ENCODE measurements at regions not wholly inside any gene's neighbourhood (a gene's known extent, or its start where the extent isn't known, plus 50 kb on each side); places are given as distances from the start of the nearest gene placed in this dataset.

DNA sequence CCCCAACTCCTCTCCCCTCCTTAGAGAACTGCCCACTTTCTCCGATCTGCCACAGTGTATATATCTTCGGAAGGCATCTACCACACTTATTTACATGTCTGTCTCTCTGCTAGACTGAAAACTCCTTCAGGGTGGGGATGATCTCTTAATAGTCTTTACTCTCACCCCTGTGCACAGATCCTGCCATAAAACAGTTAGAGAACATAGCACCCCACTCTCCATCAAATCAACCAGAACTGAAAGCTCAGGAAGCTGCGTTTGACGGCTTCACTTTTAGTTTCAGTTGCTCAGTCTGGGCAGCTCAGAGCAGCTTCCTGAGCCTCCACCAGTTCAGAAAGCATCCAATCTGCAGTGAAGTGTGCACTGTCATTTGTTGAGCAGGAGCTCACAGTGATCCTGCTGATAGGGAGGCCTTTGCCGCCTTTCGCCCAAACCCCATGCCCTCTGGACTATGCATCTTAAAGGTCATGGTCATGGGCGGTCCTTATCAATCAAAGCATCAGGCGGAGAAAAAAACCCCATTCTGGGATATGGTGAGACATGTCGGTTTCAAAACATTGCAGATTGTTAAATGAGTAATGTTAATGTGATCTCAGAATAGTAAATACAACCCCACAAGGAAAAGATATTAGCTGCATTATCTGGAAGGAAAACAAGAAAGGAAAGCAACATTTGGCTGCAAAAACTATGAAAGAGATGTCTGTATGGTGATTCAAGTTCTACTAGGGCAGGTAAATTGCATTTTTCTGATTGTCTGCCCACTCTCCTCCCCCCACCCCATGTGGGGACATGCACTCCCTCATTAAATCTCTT is 167.1 kb upstream of the ADO start:
- Histone ChIP-seq H3K4me3 (ENCODE audit: low read depth in 1 of 3, low read length in 3 of 3) (no peak overlapping the region), H3K4me1 (ENCODE audit: control insufficient read depth in 3 of 3, insufficient read depth in 2 of 3, low read depth in 1 of 3, low read length in 2 of 3) (peaks cover 0 to 12% (median 0%) of the 10 kb centered on the region in 3 donors), H3K27me3 (ENCODE audit: control insufficient read depth in 3 of 3, insufficient read depth in 3 of 3, low read length in 3 of 3) (no peaks in the 10 kb centered on the region), H3K36me3 (ENCODE audit: control insufficient read depth in 3 of 3, insufficient read depth in 2 of 3, low read depth in 1 of 3, low read length in 3 of 3) (no peaks in the 10 kb centered on the region), H3K9me3 (ENCODE audit: control insufficient read depth in 2 of 2, insufficient read depth in 1 of 2, low read depth in 1 of 2, low read length in 1 of 2) (no peaks in the 10 kb centered on the region), H3K27ac (ENCODE audit: low read depth in 1 of 3, low read length in 2 of 3) (peak overlapping the region; percentile 38 to 85 (median 47))
- peak; percentile 18 to 54 for DNase-seq
- no peak for FAIRE-seq
- WGBS, 3 donors = 19 to 26% (median 21%) methylated on average over 9 of the region's 9 CpGs

GRCh38 chr10:62638062-62638477 is 166.4 kb upstream of the ADO start:
- DNase-seq (peak in 1 of 2 donors; percentile 13), FAIRE-seq (no peak)
- WGBS, 3 donors = 43 to 53% (median 52%) methylated on average over 7 of the region's 7 CpGs

GRCh38 chr10:62639144-62639543 is 165.4 kb upstream of the ADO start:
- no peaks in the 10 kb centered on the region for H3K27me3 ChIP-seq (ENCODE audit: control insufficient read depth in 3 of 3, insufficient read depth in 3 of 3, low read length in 3 of 3)
- peaks cover 0 to 12% (median 0%) of the 10 kb centered on the region in 3 donors for H3K4me1 ChIP-seq (ENCODE audit: control insufficient read depth in 3 of 3, insufficient read depth in 2 of 3, low read depth in 1 of 3, low read length in 2 of 3)
- H3K9me3 ChIP-seq (ENCODE audit: control insufficient read depth in 2 of 2, insufficient read depth in 1 of 2, low read depth in 1 of 2, low read length in 1 of 2) = no peaks in the 10 kb centered on the region
- H3K27ac ChIP-seq (ENCODE audit: low read depth in 1 of 3, low read length in 2 of 3) = no peak overlapping the region
- no peaks in the 10 kb centered on the region for H3K36me3 ChIP-seq (ENCODE audit: control insufficient read depth in 3 of 3, insufficient read depth in 2 of 3, low read depth in 1 of 3, low read length in 3 of 3)
- 73 to 93% (median 84%) methylated on average over 2 of the region's 2 CpGs for WGBS, 3 donors
- FAIRE-seq (no peak), DNase-seq (no peak)
- no peak overlapping the region for H3K4me3 ChIP-seq (ENCODE audit: low read depth in 1 of 3, low read length in 3 of 3)

More at GRCh38 chr10:62638062-62638477, 166.4 kb upstream of the ADO start:
- no peaks in the 10 kb centered on the region for H3K27me3 ChIP-seq (ENCODE audit: control insufficient read depth in 3 of 3, insufficient read depth in 3 of 3, low read length in 3 of 3)
- H3K4me3 ChIP-seq (ENCODE audit: low read depth in 1 of 3, low read length in 3 of 3) = no peak overlapping the region
- H3K9me3 ChIP-seq (ENCODE audit: control insufficient read depth in 2 of 2, insufficient read depth in 1 of 2, low read depth in 1 of 2, low read length in 1 of 2) = no peaks in the 10 kb centered on the region
- peak overlapping the region; percentile 4 to 85 (median 38) for H3K27ac ChIP-seq (ENCODE audit: low read depth in 1 of 3, low read length in 2 of 3)
- H3K36me3 ChIP-seq (ENCODE audit: control insufficient read depth in 3 of 3, insufficient read depth in 2 of 3, low read depth in 1 of 3, low read length in 3 of 3) = no peaks in the 10 kb centered on the region
- H3K4me1 ChIP-seq (ENCODE audit: control insufficient read depth in 3 of 3, insufficient read depth in 2 of 3, low read depth in 1 of 3, low read length in 2 of 3) = peaks cover 0 to 12% (median 0%) of the 10 kb centered on the region in 3 donors

GRCh38 chr10:62640411-62640810 is 164.1 kb upstream of the ADO start:
- peaks cover 0 to 12% (median 0%) of the 10 kb centered on the region in 3 donors for H3K4me1 ChIP-seq (ENCODE audit: control insufficient read depth in 3 of 3, insufficient read depth in 2 of 3, low read depth in 1 of 3, low read length in 2 of 3)
- no peak overlapping the region for H3K4me3 ChIP-seq (ENCODE audit: low read depth in 1 of 3, low read length in 3 of 3)
- DNase-seq (no peak), FAIRE-seq (no peak)
- no peak overlapping the region for H3K27ac ChIP-seq (ENCODE audit: low read depth in 1 of 3, low read length in 2 of 3)
- H3K27me3 ChIP-seq (ENCODE audit: control insufficient read depth in 3 of 3, insufficient read depth in 3 of 3, low read length in 3 of 3) = no peaks in the 10 kb centered on the region
- no peaks in the 10 kb centered on the region for H3K9me3 ChIP-seq (ENCODE audit: control insufficient read depth in 2 of 2, insufficient read depth in 1 of 2, low read depth in 1 of 2, low read length in 1 of 2)
- no peaks in the 10 kb centered on the region for H3K36me3 ChIP-seq (ENCODE audit: control insufficient read depth in 3 of 3, insufficient read depth in 2 of 3, low read depth in 1 of 3, low read length in 3 of 3)

- Histone ChIP-seq H3K36me3 (ENCODE audit: control insufficient read depth in 3 of 3, insufficient read depth in 2 of 3, low read depth in 1 of 3, low read length in 3 of 3) (no peaks in the 10 kb centered on the region), H3K27ac (ENCODE audit: low read depth in 1 of 3, low read length in 2 of 3) (no peak overlapping the region), H3K4me1 (ENCODE audit: control insufficient read depth in 3 of 3, insufficient read depth in 2 of 3, low read depth in 1 of 3, low read length in 2 of 3) (peaks cover 0 to 2% (median 0%) of the 10 kb centered on the region in 3 donors), H3K4me3 (ENCODE audit: low read depth in 1 of 3, low read length in 3 of 3) (no peak overlapping the region), H3K27me3 (ENCODE audit: control insufficient read depth in 3 of 3, insufficient read depth in 3 of 3, low read length in 3 of 3) (no peaks in the 10 kb centered on the region), H3K9me3 (ENCODE audit: control insufficient read depth in 2 of 2, insufficient read depth in 1 of 2, low read depth in 1 of 2, low read length in 1 of 2) (no peaks in the 10 kb centered on the region)
- WGBS, 3 donors = 62 to 79% (median 72%) methylated on average over 5 of the region's 5 CpGs
- no peak for DNase-seq
- no peak for FAIRE-seq
Observed at GRCh38 chr10:62643606-62644587, 160.6 kb upstream of the ADO start.

DNA sequence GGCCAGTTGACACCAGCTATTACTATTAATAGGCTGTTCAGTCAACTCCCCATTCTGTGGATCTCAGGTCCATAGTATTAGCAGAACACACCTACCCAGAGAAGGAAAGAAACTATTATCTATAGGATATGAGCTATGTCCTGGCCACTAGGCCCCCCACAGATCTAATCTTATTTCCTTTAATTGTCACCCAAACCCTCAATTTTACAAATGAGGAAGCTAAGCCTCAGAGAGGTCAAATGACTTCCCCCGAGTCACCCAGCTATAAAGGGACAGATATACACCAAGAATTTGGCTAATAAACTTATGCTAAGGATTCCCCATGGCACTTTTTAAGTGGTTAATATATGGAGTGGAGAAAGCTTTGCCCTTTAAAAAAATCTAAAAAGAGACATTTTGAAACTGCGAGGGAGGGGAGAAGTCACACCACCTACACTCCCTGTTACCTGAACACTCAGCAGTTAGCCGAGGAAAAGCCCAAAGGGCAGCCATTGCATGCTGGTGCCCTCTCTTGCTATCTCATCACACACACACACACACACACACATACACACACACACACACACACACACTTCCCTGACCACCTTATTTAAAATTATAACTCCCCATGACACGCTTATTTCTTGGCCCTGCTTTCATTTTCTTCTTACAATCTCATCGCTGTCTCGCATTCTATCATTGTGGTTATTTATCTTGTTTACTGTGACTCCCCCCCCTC is 157.0 kb upstream of the ADO start:
- no peak for FAIRE-seq
- Histone ChIP-seq H3K27ac (ENCODE audit: low read depth in 1 of 3, low read length in 2 of 3) (no peak overlapping the region), H3K36me3 (ENCODE audit: control insufficient read depth in 3 of 3, insufficient read depth in 2 of 3, low read depth in 1 of 3, low read length in 3 of 3) (no peaks in the 10 kb centered on the region), H3K4me3 (ENCODE audit: low read depth in 1 of 3, low read length in 3 of 3) (no peak overlapping the region), H3K4me1 (ENCODE audit: control insufficient read depth in 3 of 3, insufficient read depth in 2 of 3, low read depth in 1 of 3, low read length in 2 of 3) (no peaks in the 10 kb centered on the region), H3K9me3 (ENCODE audit: control insufficient read depth in 2 of 2, insufficient read depth in 1 of 2, low read depth in 1 of 2, low read length in 1 of 2) (no peaks in the 10 kb centered on the region), H3K27me3 (ENCODE audit: control insufficient read depth in 3 of 3, insufficient read depth in 3 of 3, low read length in 3 of 3) (no peaks in the 10 kb centered on the region)
- DNase-seq = no peak
- WGBS, 3 donors = 64 to 70% (median 70%) methylated on average over 6 of the region's 6 CpGs

DNA sequence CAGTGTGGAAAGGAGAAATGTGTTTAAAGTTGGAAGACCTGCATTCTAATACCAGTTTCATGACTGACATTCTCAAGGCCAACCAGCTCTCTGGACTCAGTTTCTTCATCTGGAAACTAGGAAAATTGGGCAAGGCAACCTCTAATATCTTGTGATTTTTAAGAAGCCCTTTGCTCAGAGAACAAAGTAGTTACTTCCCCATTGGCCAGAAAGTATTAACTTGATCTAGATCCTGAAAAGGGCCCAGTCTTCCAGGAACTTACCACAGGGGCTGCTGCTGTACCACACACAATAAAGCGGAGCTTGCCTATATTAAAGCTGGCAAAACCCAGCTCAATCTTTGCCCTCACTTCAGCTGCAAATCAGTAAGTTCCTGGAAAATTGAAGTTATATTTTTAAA is 155.6 kb upstream of the ADO start:
- Histone ChIP-seq H3K36me3 (ENCODE audit: control insufficient read depth in 3 of 3, insufficient read depth in 2 of 3, low read depth in 1 of 3, low read length in 3 of 3) (no peaks in the 10 kb centered on the region), H3K4me3 (ENCODE audit: low read depth in 1 of 3, low read length in 3 of 3) (no peak overlapping the region), H3K9me3 (ENCODE audit: control insufficient read depth in 2 of 2, insufficient read depth in 1 of 2, low read depth in 1 of 2, low read length in 1 of 2) (no peaks in the 10 kb centered on the region), H3K4me1 (ENCODE audit: control insufficient read depth in 3 of 3, insufficient read depth in 2 of 3, low read depth in 1 of 3, low read length in 2 of 3) (no peaks in the 10 kb centered on the region), H3K27ac (ENCODE audit: low read depth in 1 of 3, low read length in 2 of 3) (no peak overlapping the region), H3K27me3 (ENCODE audit: control insufficient read depth in 3 of 3, insufficient read depth in 3 of 3, low read length in 3 of 3) (no peaks in the 10 kb centered on the region)
- no peak for FAIRE-seq
- 43 to 96% (median 86%) methylated on average over 1 of the region's 1 CpG for WGBS, 3 donors
- DNase-seq = no peak

DNA sequence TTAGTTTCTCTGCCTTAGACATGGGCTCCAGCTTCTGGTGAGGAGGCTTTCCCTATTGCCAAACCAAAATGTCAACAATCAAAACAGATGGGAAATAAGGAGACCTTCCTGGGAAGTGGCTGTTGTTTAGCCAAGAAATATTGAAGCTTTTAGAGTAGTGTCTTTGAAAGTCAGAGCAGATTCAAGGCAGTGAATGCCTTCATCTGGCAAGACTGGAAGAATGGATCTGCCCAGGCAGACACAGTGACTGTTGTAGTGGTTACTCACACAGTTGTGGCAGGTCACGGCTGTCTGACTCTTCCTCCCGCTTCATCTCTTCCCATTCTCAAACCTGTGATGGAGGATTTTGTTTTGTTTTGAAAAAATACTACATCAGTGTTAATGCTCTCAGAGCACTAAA is 154.1 kb upstream of the ADO start:
- Histone ChIP-seq H3K4me3 (ENCODE audit: low read depth in 1 of 3, low read length in 3 of 3) (no peak overlapping the region), H3K9me3 (ENCODE audit: control insufficient read depth in 2 of 2, insufficient read depth in 1 of 2, low read depth in 1 of 2, low read length in 1 of 2) (no peaks in the 10 kb centered on the region), H3K4me1 (ENCODE audit: control insufficient read depth in 3 of 3, insufficient read depth in 2 of 3, low read depth in 1 of 3, low read length in 2 of 3) (no peaks in the 10 kb centered on the region), H3K27me3 (ENCODE audit: control insufficient read depth in 3 of 3, insufficient read depth in 3 of 3, low read length in 3 of 3) (no peaks in the 10 kb centered on the region), H3K36me3 (ENCODE audit: control insufficient read depth in 3 of 3, insufficient read depth in 2 of 3, low read depth in 1 of 3, low read length in 3 of 3) (no peaks in the 10 kb centered on the region), H3K27ac (ENCODE audit: low read depth in 1 of 3, low read length in 2 of 3) (no peak overlapping the region)
- FAIRE-seq (no peak), DNase-seq (no peak)
- WGBS, 3 donors = 87 to 99% (median 89%) methylated on average over 2 of the region's 2 CpGs

All from small intestine (tissue), 7 donors.